Activated gamma-delta T cell treated with anti-CD3 and anti-CD28 coated beads, Interleukin-2, amount 50 U/mL, for 16 hours (primary cell): ENCODE measurements at regions not wholly inside any gene's neighbourhood (a gene's known extent, or its start where the extent isn't known, plus 50 kb on each side); places are given as distances from the start of the nearest gene placed in this dataset.
"Not testable (repeated sequence)": the region's sequence is repeated elsewhere in the genome, so short reads cannot be mapped to it uniquely, and the experiment has no call there.

Experiments used
- DNase-seq: peaks from one replicate; pipeline ENCODE4 v3.0.0-alpha.2; 2020; ENCODE audit warnings: low read depth

GRCh38 chr4:18641334-18641733, 619.8 kb upstream of the LCORL start:
- no peak for DNase-seq

- no peak for DNase-seq
Observed at GRCh38 chr4:18638031-18638430, 616.5 kb upstream of the LCORL start.

- DNase-seq: no peak
Observed at GRCh38 chr4:18636001-18636585, 614.5 kb upstream of the LCORL start.

- DNase-seq: no peak
Observed at GRCh38 chr4:18635531-18635930, 614.0 kb upstream of the LCORL start.

GRCh38 chr4:18631586-18631985, 610.0 kb upstream of the LCORL start:
- DNase-seq: no peak

- DNase-seq: no peak
Observed at GRCh38 chr4:18630218-18631110, 608.9 kb upstream of the LCORL start.

GRCh38 chr4:18627447-18628005, 606.0 kb upstream of the LCORL start:
- no peak for DNase-seq

GRCh38 chr4:18626996-18627395, 605.4 kb upstream of the LCORL start:
- DNase-seq: no peak

- no peak for DNase-seq
Observed at GRCh38 chr4:18626366-18626765, 604.8 kb upstream of the LCORL start.

- DNase-seq: no peak
Observed at GRCh38 chr4:18621186-18621585, 599.6 kb upstream of the LCORL start.

- DNase-seq: no peak
Observed at GRCh38 chr4:18616720-18617119, 595.2 kb upstream of the LCORL start.

GRCh38 chr4:18611026-18611425, 589.5 kb upstream of the LCORL start:
- DNase-seq: no peak

GRCh38 chr4:18608908-18609533, 587.5 kb upstream of the LCORL start:
- no peak for DNase-seq

GRCh38 chr4:18602610-18603009, 581.1 kb upstream of the LCORL start:
- not testable (repeated sequence) for DNase-seq

GRCh38 chr4:18593297-18594002, 571.9 kb upstream of the LCORL start:
- DNase-seq: peak; percentile 22

GRCh38 chr4:18582841-18583240, 561.3 kb upstream of the LCORL start:
- no peak for DNase-seq

- no peak for DNase-seq
Observed at GRCh38 chr4:18578307-18578706, 556.8 kb upstream of the LCORL start.

- DNase-seq: no peak
Observed at GRCh38 chr4:18572481-18572880, 550.9 kb upstream of the LCORL start.

GRCh38 chr4:18571301-18571761, 549.8 kb upstream of the LCORL start:
- no peak for DNase-seq

GRCh38 chr4:18570370-18570769, 548.8 kb upstream of the LCORL start:
- DNase-seq: no peak

GRCh38 chr4:18568600-18568999, 547.0 kb upstream of the LCORL start:
- no peak for DNase-seq
